ENCODE measurements at regions not wholly inside any gene's neighbourhood (a gene's known extent, or its start where the extent isn't known, plus 50 kb on each side); places are given as distances from the start of the nearest gene placed in this dataset.

DNA sequence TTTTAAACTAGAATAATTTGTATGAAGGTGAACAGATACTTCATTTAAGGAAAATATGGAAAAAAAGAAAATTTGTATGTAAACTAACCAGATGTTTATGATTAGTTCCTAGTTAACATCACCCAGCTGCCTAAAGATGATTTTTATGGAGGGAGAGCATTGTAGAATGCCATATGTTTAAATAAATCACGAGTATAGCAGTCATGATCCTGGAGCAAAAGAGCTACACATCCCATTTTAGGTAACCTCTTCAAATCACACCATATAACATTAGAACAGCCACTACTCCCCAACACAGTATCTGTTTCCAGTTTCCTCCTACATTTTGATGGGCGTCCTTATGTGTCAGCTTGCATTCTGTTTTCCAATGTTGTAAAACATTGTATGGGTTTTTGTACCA, 571.9 kb upstream of the FAM241A start:
- TF ChIP-seq POLR2A (IDR thresholded peaks at IDR 0.05; ENCODE audit: low read length) (no peak), GATA1 (IDR thresholded peaks at IDR 0.05; ENCODE audit: low read depth, low read length) (no peak)
